Epidermal melanocyte (primary cell): ENCODE measurements at regions not wholly inside any gene's neighbourhood (a gene's known extent, or its start where the extent isn't known, plus 50 kb on each side); places are given as distances from the start of the nearest gene placed in this dataset.

Experiments
- DNase-seq: peaks from one replicate; pipeline ENCODE4 v3.0.0; 2011; ENCODE audit warnings: low spot score; ENCODE audit not compliant: insufficient read length

- no peak for DNase-seq
Measured at GRCh38 chr14:96638041-96638855, 136.1 kb downstream of the PAPOLA start.

DNA sequence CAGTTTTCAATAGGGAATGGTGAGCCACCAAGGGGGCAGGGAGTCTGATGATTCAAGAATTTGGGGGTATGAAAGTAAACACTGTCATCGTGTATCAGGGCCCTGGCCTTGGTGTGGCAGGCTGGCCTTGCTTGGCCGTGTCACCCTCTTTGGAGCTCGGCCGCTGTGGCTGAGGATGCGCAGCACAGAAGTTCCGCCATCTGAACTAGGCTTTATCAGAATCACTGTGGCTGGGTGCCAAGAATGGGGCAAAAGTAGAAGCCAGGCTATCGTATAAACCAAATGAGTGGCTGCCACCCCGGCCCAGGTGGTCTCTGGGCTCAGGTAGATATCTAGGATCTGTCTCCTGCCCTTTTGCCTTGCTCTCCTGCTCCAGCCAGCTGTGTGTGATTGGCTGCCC lies 137.4 kb downstream of the PAPOLA start:
- DNase-seq, result no peak

GRCh38 chr14:96648506-96649326 lies 146.5 kb downstream of the PAPOLA start:
- DNase-seq, result no peak

- DNase-seq, result no peak
Measured at GRCh38 chr14:96649327-96649601, 147.1 kb downstream of the PAPOLA start.

GRCh38 chr14:96653597-96653996 lies 143.6 kb upstream of the VRK1 start:
- DNase-seq, result no peak

DNA sequence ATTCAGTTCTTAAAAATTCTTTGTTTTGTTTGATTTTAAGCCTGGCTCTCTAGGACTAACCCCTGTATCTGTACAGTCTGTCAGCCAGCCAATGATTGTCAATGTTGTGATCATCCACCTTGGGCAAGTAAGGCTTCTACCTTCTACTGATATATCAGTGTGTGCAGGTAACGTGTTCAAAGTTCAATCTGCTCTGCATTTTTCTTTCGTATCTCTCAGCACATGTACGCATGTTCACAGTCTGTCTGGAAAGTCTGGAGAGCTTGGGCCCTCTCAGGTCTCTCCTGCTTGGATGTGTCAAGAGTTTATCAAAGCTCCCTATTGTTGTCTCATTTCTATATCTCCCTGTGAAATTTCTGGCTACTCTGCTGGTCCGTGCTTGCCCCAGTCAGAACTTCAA lies 138.6 kb upstream of the VRK1 start:
- no peak for DNase-seq

DNA sequence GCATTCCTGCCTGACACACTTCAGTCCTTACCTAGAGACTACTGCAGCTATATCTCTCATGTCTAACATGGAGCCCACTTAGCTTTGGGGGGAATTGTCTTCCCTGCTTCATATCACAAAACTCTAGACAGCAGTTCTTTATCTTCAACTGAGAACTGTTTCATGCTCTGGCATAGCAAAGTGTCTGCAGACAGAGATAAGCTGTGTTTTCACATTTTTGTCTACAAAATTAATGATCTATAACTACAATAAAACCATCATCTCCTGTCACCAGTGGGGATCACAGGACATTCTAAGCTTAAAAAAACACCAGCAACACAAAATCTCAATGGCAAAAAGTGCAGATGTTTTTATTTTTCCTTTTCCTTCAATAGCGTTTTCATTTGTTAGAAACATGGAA lies 137.1 kb upstream of the VRK1 start:
- DNase-seq, result no peak

DNA sequence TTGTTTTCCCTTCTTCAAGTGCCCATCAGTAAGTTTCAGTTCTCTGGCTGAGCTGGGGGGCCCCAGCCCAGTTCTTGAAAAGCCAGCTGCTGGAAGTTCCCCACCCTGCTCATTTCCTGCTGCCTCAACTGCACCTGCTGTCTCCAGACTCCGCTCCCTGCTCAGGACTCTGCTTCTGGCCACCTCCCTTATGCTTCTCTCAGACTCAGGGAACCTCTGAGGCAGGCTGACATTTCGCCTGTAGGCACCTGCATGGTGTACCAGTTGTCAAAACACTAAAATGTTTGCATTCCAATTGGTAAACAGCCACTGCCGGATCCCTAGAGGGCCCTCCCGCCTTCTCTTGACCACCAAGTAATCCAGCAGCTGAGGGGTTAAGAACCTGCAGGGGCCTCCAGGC lies 136.5 kb upstream of the VRK1 start:
- no peak for DNase-seq

- DNase-seq, result no peak
Measured at GRCh38 chr14:96661244-96661969, 135.8 kb upstream of the VRK1 start.

- DNase-seq, result no peak
Measured at GRCh38 chr14:96662116-96662970, 134.8 kb upstream of the VRK1 start.

- DNase-seq, result no peak
Measured at GRCh38 chr14:96663076-96663475, 134.1 kb upstream of the VRK1 start.

GRCh38 chr14:96663491-96664067 lies 133.6 kb upstream of the VRK1 start:
- DNase-seq, result no peak

DNA sequence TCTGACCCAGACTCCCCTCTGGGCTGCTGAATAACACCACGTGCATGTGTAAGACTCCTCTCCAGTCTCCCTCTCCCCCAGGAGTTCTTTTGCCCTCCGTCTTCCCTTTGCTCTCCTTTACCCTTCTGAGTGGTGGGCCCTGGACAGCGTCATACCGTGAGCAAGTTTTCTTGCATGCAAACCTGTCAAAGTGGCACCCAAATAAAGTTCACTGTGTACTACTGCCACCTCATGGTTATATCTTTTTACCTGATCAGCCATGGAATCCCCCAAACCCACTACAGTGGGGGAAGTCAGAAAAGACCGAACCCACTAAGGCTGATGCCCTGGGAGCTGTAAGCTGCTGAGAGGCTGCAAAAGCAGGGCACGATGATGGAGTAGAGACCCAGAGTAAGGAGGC lies 131.1 kb upstream of the VRK1 start:
- DNase-seq, result no peak

GRCh38 chr14:96670391-96670790 lies 126.8 kb upstream of the VRK1 start:
- no peak for DNase-seq

GRCh38 chr14:96671218-96671617 lies 126.0 kb upstream of the VRK1 start:
- no peak for DNase-seq

DNA sequence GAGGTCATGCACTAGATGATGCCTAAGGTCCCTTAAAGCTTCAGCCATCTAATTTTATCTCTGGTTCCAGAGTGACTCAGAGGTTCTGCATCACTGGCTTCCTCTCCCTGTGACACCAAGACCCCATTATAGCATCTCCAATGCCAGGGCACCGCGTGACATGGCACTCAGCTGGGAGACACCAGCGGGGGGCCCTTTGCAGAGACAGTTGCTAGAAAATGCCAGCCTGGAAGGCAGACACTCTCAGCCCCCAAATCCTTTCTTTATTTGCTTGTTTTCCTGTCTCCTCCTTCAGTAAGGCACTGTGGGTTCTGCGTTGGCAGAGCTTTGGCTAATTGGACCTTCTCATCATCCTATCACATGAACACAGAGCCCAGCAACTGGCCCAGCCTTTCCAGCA lies 123.5 kb upstream of the VRK1 start:
- no peak for DNase-seq

DNA sequence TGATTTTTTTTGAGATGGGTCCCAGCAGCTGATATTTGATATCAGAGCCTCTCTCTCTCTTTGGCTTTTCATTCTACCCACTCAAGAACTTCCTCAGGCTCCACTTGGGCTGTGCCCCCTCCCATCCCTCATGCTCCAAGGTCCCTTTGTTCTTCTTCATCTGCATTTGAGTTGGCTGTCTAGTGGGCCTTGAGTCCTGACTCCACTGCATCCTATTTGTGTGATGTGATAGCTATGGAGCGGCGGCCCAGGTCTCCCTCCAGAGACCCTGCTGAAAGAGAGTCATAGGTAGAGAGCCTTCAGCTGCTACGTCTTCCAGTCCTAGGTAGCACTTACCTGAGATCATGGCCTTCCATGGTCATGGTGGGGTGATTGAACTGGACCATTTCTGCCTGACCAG lies 123.1 kb upstream of the VRK1 start:
- no peak for DNase-seq

DNA sequence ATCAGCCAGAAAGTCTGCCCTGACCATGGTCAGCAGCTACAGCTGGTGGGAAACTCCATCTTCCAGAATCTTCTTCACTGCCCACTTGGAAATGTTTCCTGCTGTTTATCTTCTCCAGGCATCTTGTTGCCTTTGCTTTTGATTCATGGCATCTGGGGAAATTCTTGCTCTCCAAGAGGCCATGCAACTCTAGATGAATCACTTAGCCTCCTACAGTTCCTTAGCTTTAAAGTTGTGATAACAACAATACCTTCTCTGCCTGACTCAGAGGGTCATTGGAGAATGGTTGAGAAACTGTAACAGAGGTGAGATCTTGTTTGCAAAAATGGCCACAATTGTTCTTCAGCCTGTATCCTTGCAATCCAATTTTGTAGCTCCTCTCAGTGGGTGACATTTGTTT lies 121.0 kb upstream of the VRK1 start:
- no peak for DNase-seq

DNA sequence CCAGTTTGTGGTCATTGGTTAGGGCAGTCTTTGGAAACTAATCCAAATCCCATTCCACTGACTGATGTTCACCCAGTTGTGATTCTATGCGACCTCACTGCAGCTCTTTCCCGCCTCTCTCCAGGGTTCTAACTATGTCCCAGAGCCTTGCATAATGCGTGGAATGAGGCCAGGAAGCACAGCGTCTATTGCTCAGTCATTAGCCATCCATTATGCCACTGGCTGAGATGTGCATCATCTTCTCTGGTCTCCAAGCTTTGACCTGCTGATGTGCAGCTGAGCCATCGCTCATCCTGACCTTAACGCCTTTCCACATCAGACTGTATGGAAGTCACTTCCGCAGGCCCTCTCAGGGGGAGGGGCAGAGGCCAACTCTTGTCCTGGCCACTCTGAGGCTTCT lies 115.4 kb upstream of the VRK1 start:
- DNase-seq, result no peak

DNA sequence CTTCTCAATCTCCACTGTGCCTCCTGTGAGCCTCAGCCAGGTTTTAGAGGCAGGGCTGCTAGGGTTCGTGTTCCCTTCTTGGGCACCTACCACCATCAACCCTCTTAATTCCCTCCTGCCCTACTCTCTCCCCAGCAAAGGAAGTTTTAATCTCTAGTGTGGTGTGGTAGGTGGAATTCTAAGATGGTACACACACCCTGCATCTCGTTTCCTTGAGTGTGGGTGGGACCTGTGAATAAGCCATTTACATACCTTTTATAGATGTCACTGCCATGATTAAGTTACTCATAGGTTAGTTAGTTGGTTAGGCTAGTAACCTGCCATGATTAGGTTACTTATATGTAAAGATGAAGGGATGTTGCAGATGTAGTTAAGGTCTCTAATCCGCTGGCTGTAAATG lies 114.8 kb upstream of the VRK1 start:
- no peak for DNase-seq
